B cell (primary cell): ENCODE measurements at regions not wholly inside any gene's neighbourhood (a gene's known extent, or its start where the extent isn't known, plus 50 kb on each side); places are given as distances from the start of the nearest gene placed in this dataset.

Experiments
- EZH2 ChIP-seq: IDR thresholded peaks from 2 replicates; pipeline ENCODE4 v1.6.1; 2012; ENCODE audit warnings: borderline replicate concordance, low read depth, mild to moderate bottlenecking, moderate library complexity, low read length; ENCODE audit not compliant: insufficient read depth, poor library complexity, severe bottlenecking
- TF ChIP-seq, protein P1 (sequence below): fragments of 200-600 bp; IDR thresholded peaks from one replicate; pipeline ENCODE4 v1.8.0; 2022; ENCODE audit warnings: antibody characterized with exemption, mild to moderate bottlenecking

DNA sequence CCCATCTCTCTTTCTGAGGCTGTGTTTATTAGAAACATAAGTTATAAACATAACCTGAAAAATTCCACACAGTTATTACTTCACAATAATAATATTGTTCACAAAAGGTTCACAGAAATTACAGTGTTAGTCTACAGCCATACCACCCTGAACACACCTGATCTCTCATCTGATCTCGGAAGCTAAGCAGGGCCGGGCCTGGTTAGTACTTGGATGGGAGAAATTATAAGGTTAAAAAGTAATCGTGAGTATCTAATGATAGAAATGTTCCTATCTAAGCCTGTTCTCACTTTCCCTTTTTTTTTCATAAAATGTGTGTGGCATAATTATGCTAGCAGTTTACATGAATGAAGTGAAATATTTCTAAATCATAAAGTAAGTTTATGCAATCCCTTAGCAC, 647.8 kb downstream of the TBC1D32 start:
- TF ChIP-seq EZH2, result no peak
- TF ChIP-seq, protein P1, sequence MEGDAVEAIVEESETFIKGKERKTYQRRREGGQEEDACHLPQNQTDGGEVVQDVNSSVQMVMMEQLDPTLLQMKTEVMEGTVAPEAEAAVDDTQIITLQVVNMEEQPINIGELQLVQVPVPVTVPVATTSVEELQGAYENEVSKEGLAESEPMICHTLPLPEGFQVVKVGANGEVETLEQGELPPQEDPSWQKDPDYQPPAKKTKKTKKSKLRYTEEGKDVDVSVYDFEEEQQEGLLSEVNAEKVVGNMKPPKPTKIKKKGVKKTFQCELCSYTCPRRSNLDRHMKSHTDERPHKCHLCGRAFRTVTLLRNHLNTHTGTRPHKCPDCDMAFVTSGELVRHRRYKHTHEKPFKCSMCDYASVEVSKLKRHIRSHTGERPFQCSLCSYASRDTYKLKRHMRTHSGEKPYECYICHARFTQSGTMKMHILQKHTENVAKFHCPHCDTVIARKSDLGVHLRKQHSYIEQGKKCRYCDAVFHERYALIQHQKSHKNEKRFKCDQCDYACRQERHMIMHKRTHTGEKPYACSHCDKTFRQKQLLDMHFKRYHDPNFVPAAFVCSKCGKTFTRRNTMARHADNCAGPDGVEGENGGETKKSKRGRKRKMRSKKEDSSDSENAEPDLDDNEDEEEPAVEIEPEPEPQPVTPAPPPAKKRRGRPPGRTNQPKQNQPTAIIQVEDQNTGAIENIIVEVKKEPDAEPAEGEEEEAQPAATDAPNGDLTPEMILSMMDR, result no peak
